ENCODE measurements at regions not wholly inside any gene's neighbourhood (a gene's known extent, or its start where the extent isn't known, plus 50 kb on each side); places are given as distances from the start of the nearest gene placed in this dataset.

- no CpG with 5 or more reads among the region's 4 CpGs for WGBS (ENCODE audit: extremely low coverage, insufficient read length, low lambda C conversion rate)
- peaks cover 4 to 8% of the 10 kb centered on the region in 2 experiments for H3K4me1 Mint-ChIP-seq
- Histone ChIP-seq H2BK12ac (ENCODE audit: insufficient read length, low read depth, low read length) (no peak overlapping the region), H2AFZ (ENCODE audit: low read length) (no peak overlapping the region), H4K91ac (ENCODE audit: insufficient read length, low read depth, low read length) (no peak overlapping the region), H3K23me2 (ENCODE audit: insufficient read length, low read depth, low read length, poor library complexity, severe bottlenecking) (no peaks in the 10 kb centered on the region), H3K14ac (ENCODE audit: insufficient read depth, low read length) (no peak overlapping the region), H3K4ac (ENCODE audit: low read depth, low read length) (no peak overlapping the region), H3T11ph (ENCODE audit: low read length) (no peak overlapping the region), H3K56ac (ENCODE audit: insufficient read length, low read depth, low read length) (no peak overlapping the region), H2BK5ac (ENCODE audit: insufficient read length, low read length) (no peak overlapping the region), H3K79me1 (ENCODE audit: insufficient read depth, low read depth, low read length, poor library complexity, severe bottlenecking) (no peaks in the 10 kb centered on the region), H3K4me1 (ENCODE audit: insufficient read depth, low read length) (no peaks in the 10 kb centered on the region), H3K18ac (ENCODE audit: insufficient read length, low read depth, low read length) (no peak overlapping the region), H3K23ac (ENCODE audit: insufficient read length, low read depth, low read length) (no peak overlapping the region), H3K9ac (ENCODE audit: extremely low read depth, insufficient read length, low read length) (no peak overlapping the region), H2BK15ac (ENCODE audit: low read depth, low read length) (no peak overlapping the region), H4K5ac (ENCODE audit: insufficient read length, low read depth, low read length) (no peak overlapping the region), H2BK20ac (ENCODE audit: low read depth, low read length, poor library complexity, severe bottlenecking) (no peak overlapping the region), H4K20me1 (ENCODE audit: control insufficient read depth, insufficient read depth, insufficient read length) (no peaks in the 10 kb centered on the region), H3K27me3 (ENCODE audit: insufficient read depth, low read length) (no peaks in the 10 kb centered on the region), H3K79me2 (ENCODE audit: insufficient read depth, low read length) (no peaks in the 10 kb centered on the region), H3K27ac (ENCODE audit: insufficient read length, low read depth, low read length) (no peak overlapping the region), H2AK5ac (ENCODE audit: insufficient read length, low read length) (no peak overlapping the region), H3K9me3 (ENCODE audit: control insufficient read depth, low read depth, low read length) (peaks cover 8% of the 10 kb centered on the region), H4K8ac (replicated peaks; ENCODE audit: insufficient read length, low read depth, low read length) (no peak overlapping the region), H3K4me2 (ENCODE audit: insufficient read depth, insufficient read length, low read length) (no peak overlapping the region), H2BK120ac (ENCODE audit: low read depth, low read length, poor library complexity, severe bottlenecking) (no peak overlapping the region)
- H3K27me3 Mint-ChIP-seq (ENCODE audit: low read depth), result no peaks in the 10 kb centered on the region
- peaks cover 13 to 20% of the 10 kb centered on the region in 2 experiments for H3K9me3 Mint-ChIP-seq
- no peak for DNase-seq
- TF ChIP-seq, protein P1, sequence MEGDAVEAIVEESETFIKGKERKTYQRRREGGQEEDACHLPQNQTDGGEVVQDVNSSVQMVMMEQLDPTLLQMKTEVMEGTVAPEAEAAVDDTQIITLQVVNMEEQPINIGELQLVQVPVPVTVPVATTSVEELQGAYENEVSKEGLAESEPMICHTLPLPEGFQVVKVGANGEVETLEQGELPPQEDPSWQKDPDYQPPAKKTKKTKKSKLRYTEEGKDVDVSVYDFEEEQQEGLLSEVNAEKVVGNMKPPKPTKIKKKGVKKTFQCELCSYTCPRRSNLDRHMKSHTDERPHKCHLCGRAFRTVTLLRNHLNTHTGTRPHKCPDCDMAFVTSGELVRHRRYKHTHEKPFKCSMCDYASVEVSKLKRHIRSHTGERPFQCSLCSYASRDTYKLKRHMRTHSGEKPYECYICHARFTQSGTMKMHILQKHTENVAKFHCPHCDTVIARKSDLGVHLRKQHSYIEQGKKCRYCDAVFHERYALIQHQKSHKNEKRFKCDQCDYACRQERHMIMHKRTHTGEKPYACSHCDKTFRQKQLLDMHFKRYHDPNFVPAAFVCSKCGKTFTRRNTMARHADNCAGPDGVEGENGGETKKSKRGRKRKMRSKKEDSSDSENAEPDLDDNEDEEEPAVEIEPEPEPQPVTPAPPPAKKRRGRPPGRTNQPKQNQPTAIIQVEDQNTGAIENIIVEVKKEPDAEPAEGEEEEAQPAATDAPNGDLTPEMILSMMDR (conservative IDR thresholded peaks at IDR 0.05), result no peak
- H3K4me3 Mint-ChIP-seq, result no peak overlapping the region
- H3K36me3 Mint-ChIP-seq (ENCODE audit: insufficient read depth in 1 of 3, low read depth in 3 of 3), result peaks cover 6 to 10% (median 7%) of the 10 kb centered on the region in 3 experiments
- H3K27ac Mint-ChIP-seq, result no peak overlapping the region
These were observed 980.9 kb upstream of the FBXO33 start for GRCh38 chr14:40413136-40413535.
